ENCODE measurements at regions not wholly inside any gene's neighbourhood (a gene's known extent, or its start where the extent isn't known, plus 50 kb on each side); places are given as distances from the start of the nearest gene placed in this dataset.

DNA sequence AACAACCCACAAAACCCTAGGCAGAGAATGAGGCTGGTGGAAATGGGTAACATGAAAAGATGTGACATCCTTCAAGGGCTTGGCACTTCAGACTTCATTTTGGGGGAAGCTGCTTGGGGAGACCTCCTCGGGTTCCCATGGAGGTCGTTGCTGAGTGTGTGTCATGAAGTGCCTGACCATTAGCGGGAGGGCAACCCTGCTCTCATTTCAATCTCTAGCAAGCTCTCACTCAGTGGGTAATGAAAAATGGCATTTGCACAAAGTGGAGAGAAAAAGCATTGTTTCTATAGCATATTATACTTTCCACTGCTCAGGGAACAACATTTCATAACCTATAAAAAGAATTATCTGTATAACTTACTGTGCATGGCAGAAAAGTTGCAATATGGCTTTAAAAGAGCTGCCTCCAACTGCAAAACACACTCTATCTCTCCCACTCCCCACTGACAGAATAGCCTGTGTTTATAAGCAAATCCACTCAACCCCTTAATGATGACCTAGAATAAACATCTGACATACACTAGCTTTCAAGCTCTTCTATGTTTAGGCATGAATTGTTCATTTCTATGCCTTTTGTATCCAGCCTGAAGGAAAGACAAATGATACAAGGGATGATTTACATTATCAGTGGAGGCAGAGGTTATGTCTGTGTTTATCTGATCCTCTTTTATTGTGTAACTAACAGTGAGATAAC is 357.2 kb downstream of the ZSWIM6 start:
- DNase-seq, result no peak

DNA sequence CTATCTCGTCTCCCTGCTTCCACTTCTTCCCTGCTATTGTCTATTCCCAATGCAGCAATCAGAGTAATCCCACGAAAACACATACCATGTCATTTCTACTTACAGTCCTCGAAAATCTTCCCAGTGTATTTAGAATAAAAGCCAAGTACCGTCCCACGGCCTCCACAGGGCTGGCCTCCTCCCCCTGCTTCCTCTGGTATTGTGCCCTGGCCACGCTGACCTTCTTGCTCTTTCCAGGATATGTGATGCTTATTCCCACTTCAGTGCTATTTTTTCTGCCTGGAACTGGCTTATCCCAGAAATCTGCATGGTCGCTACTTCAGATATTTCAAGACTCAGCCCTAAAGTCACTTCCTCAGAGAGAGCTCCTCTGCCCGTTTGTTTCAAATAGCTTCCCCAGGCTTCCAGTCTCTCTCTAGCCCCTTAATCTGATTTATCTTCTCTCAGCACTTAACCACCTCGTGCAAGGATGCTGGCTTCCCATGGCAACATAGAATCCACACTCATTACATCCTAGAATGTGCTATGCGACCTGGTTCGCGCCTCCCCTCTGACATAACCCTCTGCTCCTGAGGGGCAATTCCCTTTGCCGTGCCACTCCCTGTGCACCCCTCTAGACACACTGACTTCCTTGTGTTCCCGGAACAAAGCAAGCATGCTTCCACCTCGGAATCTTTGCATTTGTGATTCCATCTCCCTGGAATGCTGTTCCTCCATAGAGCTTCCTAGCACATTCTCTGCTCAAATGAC is 365.9 kb downstream of the ZSWIM6 start:
- DNase-seq, result no peak

DNA sequence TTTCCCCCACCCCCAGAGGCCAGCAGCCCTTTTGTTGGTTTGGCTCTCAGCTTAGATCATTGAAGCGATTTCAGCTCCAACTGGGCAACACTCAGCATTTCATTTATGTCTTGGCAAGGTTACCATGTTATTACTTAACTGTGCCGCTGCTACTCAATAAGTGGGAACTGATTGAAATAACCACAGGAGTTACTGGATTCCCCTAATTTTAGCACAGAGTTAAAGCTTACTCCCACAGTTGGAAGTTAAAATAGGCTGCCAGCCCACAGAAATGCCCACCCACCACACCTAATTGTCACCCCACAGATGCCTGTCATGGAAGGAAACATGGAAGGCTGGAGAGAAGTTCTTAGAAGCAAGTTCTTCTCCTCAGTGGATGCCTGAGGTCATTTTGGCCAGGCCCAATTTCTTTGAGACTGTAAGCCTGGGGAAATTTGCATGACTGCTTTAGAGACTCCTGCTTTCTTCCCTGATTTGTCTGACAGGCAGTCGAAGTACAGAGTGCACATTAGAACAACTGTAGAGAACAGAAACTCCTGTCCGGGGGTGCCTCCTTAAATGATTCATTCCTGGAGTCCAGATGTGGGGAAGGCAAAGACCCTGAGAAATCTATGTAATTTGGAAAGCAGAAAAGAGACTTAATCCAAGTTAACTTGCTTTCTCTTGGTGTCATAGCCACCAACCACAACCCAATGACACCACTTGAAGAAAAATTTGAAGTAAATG is 370.0 kb downstream of the ZSWIM6 start:
- DNase-seq, result no peak

DNA sequence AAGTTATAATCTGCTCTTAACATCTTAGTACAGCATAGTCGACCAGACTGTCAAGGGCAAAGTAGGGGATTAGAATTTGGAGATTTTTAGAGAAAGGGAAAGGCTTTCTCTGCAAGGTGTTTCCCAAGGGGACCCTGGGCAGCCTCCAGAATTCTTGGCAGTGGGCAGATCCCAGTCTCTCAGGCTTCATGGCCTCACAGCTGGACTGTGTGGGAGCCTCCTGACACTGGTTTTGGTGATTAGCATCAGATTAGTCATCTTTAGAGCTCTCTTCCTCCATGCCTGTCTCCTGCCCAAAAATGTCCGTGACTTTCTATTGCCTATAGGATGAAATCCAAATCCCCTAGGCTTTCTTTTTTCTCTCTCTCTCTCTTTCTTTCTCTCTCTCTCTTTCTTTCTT is 370.7 kb downstream of the ZSWIM6 start:
- no peak for DNase-seq

DNA sequence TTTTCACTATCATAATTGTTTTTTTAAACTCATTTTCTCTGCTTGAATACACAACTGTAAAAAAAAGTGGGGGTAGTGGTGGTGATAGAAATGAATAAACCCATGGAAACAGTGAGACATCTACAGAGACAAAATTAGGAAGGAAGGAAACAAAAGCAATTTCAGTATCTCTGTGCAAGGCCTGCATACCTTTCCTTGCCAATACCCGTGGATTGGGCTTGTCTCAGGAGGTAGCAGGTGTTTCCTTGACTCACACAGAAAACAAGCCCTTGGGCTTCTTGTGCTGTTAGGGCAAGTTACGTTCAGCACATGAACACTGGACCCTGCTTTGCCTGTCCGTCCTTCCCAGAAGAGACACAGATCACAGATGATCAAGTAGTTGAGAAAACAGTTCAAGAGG is 372.2 kb downstream of the ZSWIM6 start:
- DNase-seq, result no peak

DNA sequence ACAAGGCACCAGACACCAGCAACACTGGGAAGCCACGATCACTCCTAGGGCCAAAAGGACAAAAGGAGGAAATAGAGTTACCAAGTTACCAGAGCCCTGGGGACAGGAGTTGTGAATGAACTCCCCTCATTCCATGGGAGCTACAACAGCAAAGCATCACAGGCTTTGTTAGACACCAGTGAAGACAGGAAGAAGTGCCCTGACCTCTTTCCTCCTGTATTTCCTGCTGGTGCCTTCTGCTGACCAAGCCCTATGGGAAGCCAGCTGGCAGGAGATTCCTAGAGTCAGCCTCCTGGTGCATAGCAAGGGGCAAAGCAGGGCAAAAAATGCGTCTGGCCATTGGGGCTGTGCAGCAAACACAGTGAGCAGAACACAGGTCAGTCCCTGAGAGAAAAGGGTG is 374.7 kb downstream of the ZSWIM6 start:
- no peak for DNase-seq

DNA sequence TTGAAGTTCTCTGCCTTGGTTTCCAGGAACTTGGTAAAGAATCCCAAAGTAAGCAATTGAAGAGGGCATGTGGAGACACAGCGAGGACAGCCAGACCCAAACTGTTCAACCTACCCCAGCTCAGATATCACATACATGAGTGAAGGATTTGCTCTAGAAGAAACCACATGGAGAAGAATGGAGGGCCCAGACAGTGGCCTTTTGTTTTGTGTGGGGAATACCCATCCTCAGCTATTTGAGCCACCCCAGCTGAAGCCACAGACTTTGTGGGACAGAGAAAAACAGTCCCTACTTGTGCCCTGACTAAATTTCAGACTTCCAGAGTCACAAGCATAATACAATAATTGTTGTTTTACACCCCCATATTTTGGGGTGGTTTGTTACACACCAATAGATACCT is 387.1 kb downstream of the ZSWIM6 start:
- no peak for DNase-seq

DNA sequence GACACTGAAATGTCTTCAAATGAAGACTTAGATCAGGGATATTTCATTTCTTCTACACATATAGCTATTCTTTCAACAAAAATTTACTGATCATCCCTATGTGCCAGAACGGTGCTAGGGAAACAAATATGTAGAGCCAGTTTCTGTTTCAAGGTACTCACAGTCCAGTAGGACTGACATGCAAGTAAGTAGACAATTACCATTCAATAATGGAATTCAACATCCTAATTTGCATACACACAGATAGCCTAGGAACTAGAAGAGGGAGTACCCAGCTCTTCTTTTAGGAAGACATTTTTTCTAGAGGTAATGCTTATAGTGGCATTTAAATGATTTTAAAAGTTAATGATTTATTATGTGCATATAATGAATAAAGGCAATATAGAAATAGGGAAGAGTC is 388.8 kb downstream of the ZSWIM6 start:
- no peak for DNase-seq

DNA sequence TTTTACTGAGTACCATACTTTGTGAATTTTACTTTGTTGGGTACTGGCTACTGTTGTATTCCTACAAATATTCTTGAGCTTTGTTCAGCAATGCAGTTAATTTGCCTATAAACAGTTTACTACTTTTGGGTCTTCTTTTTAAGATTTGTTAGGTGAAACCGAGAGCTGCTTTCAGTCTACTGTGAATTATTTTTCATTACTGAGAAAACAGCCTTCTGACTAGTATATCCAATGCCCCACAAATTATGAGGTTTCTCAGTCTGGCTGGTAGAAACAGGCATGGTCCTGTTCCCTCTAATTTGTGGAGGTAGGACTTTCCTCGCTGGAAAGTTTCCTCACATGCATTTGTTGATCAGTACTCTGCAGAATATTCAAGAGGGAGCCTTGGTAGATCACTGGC is 392.0 kb downstream of the ZSWIM6 start:
- no peak for DNase-seq

DNA sequence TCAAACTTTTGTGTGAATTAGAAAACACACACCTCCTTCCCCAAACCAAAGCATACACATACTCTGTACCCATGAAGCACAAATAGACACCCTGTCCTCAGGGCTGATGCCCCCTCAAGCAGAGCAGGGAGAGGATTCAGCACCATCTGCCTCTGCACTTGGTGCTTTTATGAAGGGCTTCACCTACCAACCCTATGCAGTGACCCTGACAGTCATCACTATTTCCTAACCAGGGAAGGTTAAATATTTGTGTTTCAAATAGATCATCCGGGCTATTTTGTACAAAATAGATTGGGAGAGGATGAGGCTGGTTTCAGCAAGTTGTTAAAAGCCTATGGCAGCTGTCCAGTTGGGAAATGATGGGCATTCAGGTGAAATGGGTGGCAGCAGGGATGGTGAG is 396.2 kb downstream of the ZSWIM6 start:
- DNase-seq, result no peak

DNA sequence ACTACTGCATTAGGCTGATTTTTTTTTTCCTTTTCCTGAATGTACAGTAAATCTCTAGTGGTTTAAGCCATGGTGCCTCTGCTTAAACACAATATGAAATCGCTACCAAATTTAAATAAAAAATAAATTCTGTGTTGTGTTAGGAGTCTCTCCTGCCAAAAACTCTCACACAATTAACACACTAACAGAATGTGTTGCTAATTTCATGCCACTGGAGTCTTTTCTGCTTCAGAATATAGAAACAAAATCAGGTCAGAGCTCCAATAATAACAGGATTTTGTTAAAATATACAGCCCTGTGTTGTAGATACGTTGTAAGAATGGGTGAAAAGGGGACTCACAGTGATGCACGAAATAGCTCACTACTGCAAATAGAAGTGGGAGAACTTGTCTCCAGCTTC is 398.8 kb downstream of the ZSWIM6 start:
- DNase-seq, result no peak

DNA sequence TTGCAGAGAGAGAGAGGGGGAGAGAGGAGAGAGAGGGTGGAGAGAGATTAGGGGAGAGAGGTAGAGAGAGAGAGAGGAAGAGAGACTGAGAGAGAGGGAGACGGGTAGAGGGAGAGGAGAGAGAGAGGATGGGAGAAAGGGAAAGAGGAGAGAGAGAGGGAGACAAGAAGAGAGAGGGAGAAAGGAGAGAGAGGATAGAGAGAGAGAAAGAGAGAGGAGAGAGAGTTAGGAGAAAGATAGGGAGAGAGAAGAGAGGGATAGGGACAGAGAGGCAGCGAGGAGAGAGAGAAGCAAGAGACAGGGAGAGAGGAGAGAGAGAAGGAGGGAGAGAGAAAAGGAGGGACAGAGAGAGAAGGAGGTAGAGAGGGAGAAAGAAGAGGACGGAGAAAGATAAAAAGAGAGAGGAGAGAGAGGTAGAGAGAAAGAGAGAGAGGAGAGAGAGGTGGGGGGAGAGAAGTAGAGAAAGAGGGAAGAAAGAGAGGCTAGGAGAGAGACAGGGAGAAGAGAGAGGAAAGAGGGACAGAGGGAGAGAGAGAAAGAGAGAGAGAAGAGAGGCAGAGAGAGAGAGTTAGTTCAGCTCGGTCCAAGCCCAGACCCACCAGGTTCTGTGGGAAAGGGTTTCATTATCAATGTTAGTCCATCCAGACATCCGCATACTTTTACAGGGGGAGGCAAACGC is 399.3 kb downstream of the ZSWIM6 start:
- no peak for DNase-seq

DNA sequence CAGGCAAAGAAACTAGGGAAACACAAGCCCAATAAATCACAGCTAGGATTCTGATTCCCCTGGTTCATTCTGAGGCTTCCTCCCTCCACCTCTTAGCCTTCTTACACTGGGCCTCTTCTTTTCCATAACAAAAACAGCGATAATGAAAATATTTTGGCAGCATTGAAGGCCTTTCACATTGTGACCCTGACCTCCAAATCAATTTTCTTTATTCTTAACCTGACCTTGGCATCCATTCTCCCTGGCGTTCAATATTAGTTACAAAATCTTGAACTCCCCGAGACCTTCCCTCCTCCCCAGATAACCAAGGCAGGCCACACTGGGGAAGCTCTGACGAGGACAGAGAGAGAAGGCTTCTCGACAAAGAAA is 399.9 kb downstream of the ZSWIM6 start:
- no peak for DNase-seq

DNA sequence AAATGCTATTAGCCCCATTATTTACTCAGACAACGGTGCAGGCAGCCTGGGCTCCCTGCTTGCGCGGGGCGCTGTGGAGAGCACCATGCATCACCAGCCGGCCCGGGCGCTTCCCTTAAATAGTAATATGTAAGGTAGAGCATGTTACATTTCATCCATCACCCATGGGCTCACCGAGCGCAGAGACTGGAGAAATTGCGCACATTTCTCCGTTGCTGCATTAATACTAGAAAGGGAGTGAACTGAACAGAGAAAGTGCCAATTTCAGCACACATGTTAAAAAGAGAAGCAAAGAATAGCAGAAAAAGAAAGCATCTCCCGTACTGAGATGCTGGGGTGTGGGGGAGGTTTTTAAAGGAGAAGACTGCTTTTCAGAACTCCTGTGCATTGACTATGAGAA is 400.3 kb downstream of the ZSWIM6 start:
- no peak for DNase-seq

DNA sequence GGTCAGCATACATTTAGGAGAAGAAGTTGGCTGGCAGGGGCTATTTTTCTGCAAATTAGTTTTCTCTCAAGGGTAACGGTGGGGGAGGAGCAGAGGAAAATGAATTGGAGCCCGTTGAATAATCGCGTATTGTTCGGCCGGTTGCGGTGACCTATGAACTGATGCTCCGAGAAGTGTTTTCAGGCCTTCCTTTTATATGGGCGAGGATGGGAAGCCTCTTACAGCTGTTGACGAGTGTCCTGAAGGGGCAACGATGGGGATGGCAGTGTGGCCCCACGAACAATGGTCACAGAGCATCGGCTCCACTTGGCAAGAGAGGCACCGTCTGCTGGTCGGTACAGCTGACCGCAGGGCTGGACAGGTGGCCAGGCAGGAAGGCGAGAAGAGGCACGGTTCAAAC is 400.7 kb downstream of the ZSWIM6 start:
- no peak for DNase-seq

DNA sequence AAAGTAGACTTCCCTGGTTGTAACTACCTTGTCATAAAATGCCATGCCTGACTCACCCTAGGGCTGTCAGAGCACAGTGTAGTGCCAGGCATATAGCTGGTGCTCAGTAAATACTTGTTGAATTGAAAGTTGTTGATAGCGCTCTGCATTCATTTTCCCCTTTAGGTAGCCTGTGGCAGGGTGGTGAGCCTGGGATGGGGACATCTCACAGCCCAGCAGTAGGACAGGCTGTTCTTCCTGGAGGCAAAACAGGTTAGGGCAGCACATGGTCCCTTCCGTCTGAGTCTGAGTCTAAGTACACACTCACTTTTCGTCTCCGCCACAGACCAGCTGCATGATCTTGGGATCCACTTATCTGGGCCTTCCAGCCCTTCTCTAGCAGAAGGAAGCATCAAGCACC is 401.9 kb downstream of the ZSWIM6 start:
- DNase-seq, result no peak

DNA sequence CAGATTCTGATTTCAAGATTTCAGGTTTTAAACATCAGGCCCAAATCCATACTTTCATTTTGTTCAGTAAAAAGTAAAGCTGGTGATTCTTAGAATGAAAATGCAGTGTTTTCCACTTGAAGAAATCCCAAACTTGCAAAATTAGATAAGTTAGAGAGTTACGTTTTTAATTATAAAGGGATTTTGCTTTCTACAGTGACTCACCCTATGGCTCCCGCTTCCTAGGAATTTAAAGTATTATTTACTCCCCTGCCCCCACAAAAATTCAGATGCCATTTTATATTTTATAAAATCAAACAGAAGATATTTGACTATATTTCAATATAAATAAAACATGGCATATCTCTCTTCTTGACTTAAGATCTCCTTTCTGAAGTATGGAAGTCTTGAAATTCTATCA is 402.9 kb downstream of the ZSWIM6 start:
- DNase-seq, result no peak

DNA sequence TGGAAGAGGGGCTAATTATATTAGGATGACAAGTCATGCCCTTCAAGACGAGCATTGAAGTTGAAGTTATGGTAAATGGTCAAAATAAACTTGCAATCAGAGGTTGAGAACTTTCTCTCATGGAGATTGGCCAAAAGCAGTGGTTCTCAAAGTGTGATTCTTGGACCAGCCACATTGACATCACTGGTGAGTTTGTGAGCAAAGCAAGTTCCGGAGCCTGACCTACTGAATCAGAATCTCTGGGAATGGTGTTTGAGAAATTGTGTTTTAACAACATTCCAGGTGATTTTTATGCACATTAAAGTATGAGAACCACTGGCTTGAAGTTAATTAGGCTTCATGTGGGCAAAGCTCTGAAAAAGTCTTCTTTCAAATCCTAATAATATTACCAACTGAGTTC is 403.5 kb downstream of the ZSWIM6 start:
- no peak for DNase-seq

DNA sequence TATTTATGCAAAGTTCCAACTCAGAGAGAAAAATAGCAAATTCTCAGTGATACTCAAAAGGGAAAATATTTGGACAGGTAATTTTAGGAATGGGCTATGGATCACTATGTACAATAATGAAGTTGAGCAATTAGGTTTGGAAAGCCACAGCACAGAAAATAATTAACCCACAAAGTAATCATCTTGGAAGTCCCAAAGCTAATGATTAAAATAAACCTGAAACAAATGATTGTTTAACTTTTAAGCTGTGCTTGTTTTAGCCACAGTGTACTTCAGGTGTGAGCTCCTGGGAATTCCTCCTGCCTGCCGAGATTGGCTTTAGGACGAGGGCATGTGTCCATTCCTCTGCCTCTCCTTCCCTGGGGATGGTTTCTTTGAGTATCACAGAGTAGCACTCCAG is 403.9 kb downstream of the ZSWIM6 start:
- DNase-seq, result no peak

DNA sequence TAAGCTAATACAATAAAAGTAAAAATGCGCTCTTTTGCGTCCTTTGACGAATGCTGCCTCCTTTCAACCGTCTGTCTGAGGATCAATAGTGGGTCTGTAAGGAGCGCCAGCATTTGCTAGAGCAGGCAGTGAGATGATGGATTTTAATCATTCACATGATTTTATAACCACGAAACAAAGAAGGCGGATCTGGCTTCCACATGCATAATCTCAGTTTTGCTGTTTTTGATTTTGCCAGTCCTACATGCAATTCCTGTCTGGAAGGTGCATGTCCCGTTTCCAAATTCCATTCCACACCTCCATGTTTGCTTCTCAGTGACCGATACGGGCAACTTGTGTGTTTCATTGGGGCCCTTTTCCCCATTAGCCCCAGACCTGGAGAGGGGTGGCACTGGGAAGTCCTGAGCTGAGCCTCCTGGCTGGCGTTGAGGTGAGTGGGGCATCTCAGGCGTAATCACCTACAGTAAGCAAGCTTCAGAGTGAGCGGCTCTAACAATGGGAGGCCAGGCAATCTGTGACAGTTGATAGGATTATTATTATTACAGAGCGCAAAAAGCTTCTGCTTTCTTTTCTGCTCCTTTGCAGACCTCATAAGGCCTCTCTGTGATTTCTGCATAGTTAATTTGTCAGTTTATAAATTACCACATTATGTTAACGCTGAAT is 405.4 kb downstream of the ZSWIM6 start:
- no peak for DNase-seq

DNA sequence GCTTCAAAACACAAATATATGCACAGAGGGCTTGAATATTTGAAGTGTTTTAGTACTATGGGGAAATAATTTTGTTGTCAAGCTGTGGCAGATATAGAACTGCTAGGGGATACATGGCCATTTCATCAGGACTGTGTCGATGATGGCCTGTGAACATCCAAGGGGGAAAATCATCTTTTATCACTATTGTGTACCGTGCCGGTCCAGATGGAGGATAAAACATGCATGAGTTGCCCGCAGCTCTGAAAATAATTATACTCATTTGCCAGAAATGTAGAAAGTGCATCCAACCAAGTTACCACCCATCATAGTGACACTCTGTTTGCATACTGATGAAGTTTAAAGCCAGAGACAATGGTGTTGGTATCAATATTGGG is 405.9 kb downstream of the ZSWIM6 start:
- no peak for DNase-seq

DNA sequence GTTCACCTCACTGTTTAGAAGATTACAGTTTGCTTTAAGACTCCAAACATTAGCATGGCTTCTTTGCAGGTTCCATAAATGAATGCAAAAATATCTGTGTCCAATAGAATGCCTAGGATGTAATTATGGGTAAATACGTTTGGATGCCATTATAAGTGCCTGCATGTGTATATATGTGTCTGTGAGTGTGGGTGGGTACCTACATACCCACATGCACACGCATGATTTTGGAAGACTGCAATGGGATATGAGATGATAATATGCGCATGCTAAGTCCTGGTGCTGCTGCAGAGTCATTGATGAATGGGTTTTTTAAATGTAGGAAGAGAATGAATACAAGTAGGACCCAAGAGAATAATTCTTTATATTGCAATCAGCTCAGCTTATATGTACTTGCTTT is 406.4 kb downstream of the ZSWIM6 start:
- no peak for DNase-seq
